GM18508 (cell line): ENCODE measurements at regions not wholly inside any gene's neighbourhood (a gene's known extent, or its start where the extent isn't known, plus 50 kb on each side); places are given as distances from the start of the nearest gene placed in this dataset.
"Not testable (repeated sequence)": the region's sequence is repeated elsewhere in the genome, so short reads cannot be mapped to it uniquely, and the experiment has no call there.

ENCODE experiments used
- ATAC-seq: cut with Tn5 transposase; IDR thresholded peaks from one replicate; pipeline ENCODE4 v1.9.1; 2021; ENCODE audit warnings: moderate number of reproducible peaks; ENCODE audit not compliant: insufficient read depth, unreplicated experiment

GRCh38 chr12:68422159-68422558, 90.0 kb upstream of the MDM1 start:
- no peak for ATAC-seq

GRCh38 chr12:68422956-68423574, 90.9 kb upstream of the MDM1 start:
- no peak for ATAC-seq

- ATAC-seq = no peak
These were observed 93.8 kb upstream of the MDM1 start for GRCh38 chr12:68425998-68426397.

GRCh38 chr12:68428211-68428610, 96.0 kb upstream of the MDM1 start:
- no peak for ATAC-seq

GRCh38 chr12:68428724-68429501, 96.8 kb upstream of the MDM1 start:
- no peak for ATAC-seq

GRCh38 chr12:68429696-68430095, 97.5 kb upstream of the MDM1 start:
- ATAC-seq = no peak

- no peak for ATAC-seq
These were observed 99.6 kb upstream of the MDM1 start for GRCh38 chr12:68431786-68432185.

- ATAC-seq = no peak
These were observed 100.5 kb upstream of the MDM1 start for GRCh38 chr12:68432622-68433021.

- ATAC-seq = no peak
These were observed 102.5 kb upstream of the MDM1 start for GRCh38 chr12:68434391-68435298.

GRCh38 chr12:68435299-68435637, 103.1 kb upstream of the MDM1 start:
- ATAC-seq = no peak

- no peak for ATAC-seq
These were observed 103.7 kb upstream of the MDM1 start for GRCh38 chr12:68435816-68436215.

GRCh38 chr12:68438601-68439000, 106.4 kb upstream of the MDM1 start:
- ATAC-seq = no peak

GRCh38 chr12:68439368-68440045, 107.3 kb upstream of the MDM1 start:
- ATAC-seq = no peak

GRCh38 chr12:68440068-68440581, 108.0 kb upstream of the MDM1 start:
- ATAC-seq = no peak

GRCh38 chr12:68441167-68441566, 109.0 kb upstream of the MDM1 start:
- ATAC-seq = no peak

GRCh38 chr12:68442353-68442972, 110.3 kb upstream of the MDM1 start:
- ATAC-seq = not testable (repeated sequence)

GRCh38 chr12:68443695-68444094, 111.5 kb upstream of the MDM1 start:
- ATAC-seq = not testable (repeated sequence)

- no peak for ATAC-seq
These were observed 113.7 kb upstream of the MDM1 start for GRCh38 chr12:68445824-68446223.

- ATAC-seq = no peak
These were observed 114.2 kb upstream of the MDM1 start for GRCh38 chr12:68446384-68446783.
